H1 (cell line): ENCODE measurements at regions not wholly inside any gene's neighbourhood (a gene's known extent, or its start where the extent isn't known, plus 50 kb on each side); places are given as distances from the start of the nearest gene placed in this dataset.

Experiments used
- CBX5 ChIP-seq: fragments of 300-800, 300-1000 bp; sonication (generic); IDR thresholded peaks from 2 replicates; pipeline ENCODE4 v1.7.1; 2016; ENCODE audit warnings: antibody characterized with exemption, low read length, low read depth
- CEBPB ChIP-seq: IDR thresholded peaks from 2 replicates; pipeline ENCODE4 v1.6.1; 2012; ENCODE audit warnings: low read depth, low read length
- EP300 ChIP-seq, 2 experiments: IDR thresholded peaks; 1 replicate in 1 of 2; 2 replicates in 1 of 2; pipeline ENCODE4 v1.6.1; 2011 to 2012; ENCODE audit warnings: low read depth in 2 of 2, low read length in 2 of 2, mild to moderate bottlenecking in 2 of 2, borderline replicate concordance in 1 of 2, inconsistent platforms in 1 of 2, moderate library complexity in 1 of 2
- EZH2 ChIP-seq: fragments of 200-600 bp; sonication (generic); IDR thresholded peaks from 2 replicates; pipeline ENCODE4 v1.7.1; 2012; ENCODE audit warnings: low read depth, mild to moderate bottlenecking, moderate library complexity, low read length, inconsistent platforms; ENCODE audit not compliant: severe bottlenecking
- POLR2A ChIP-seq, 2 experiments: IDR thresholded peaks; 1 replicate in 1 of 2; 2 replicates in 1 of 2; pipeline ENCODE4 v1.6.1; 2011; ENCODE audit warnings: low read depth in 2 of 2, low read length in 2 of 2, mild to moderate bottlenecking in 2 of 2; ENCODE audit errors: control extremely low read depth in 1 of 2
- RXRA ChIP-seq: IDR thresholded peaks from 2 replicates; pipeline ENCODE4 v1.6.1; 2011; ENCODE audit warnings: low read depth, mild to moderate bottlenecking, low read length, moderate library complexity; ENCODE audit not compliant: insufficient read depth
- TF ChIP-seq, protein P1 (sequence below), 3 experiments: IDR thresholded peaks; 1 replicate in 2 of 3; 2 replicates in 1 of 3; pipeline versions ENCODE4 v1.5.1 to v1.6.1; 2011; ENCODE audit warnings: low read length in 3 of 3, mild to moderate bottlenecking in 3 of 3, inconsistent platforms in 2 of 3, low read depth in 1 of 3, moderate library complexity in 1 of 3; ENCODE audit not compliant: insufficient read depth in 1 of 3; ENCODE audit errors: control extremely low read depth in 1 of 3
- TF ChIP-seq, protein P2 (sequence below): IDR thresholded peaks from 2 replicates; pipeline ENCODE4 v1.6.1; 2012; ENCODE audit warnings: low read length, inconsistent platforms
- TF ChIP-seq, protein P3 (sequence below): IDR thresholded peaks from 2 replicates; pipeline ENCODE4 v1.6.1; 2011; ENCODE audit warnings: low read depth, mild to moderate bottlenecking, low read length; ENCODE audit not compliant: insufficient read depth
- TF ChIP-seq, protein P4 (sequence below): IDR thresholded peaks from 2 replicates; pipeline ENCODE4 v1.6.1; 2012; ENCODE audit warnings: inconsistent platforms

DNA sequence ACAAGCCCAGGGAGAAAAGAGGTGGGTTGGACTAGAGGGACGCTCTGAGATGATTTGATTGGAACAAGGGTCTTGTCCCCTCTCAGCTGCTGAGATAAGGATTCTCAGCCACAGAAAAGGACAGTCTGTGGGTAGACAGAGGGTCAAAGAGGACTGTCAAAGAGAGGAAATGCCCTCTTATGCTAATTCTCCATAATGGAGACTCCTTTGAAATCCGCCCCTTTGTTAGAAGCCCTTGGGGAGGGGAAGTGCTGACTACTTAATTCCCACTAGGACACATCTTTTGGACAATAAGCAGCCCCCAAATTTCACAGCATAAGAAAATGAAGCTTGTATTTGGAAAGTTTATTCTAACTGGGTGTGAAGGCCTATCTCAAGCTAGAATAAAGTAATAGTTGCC lies 176.6 kb downstream of the KTN1 start:
- no peak for TF ChIP-seq POLR2A (IDR thresholded peaks at IDR 0.05; ENCODE audit: control extremely low read depth in 1 of 2, low read depth in 2 of 2, low read length in 2 of 2)
- no peak for TF ChIP-seq EP300 (IDR thresholded peaks at IDR 0.05; ENCODE audit: borderline replicate concordance in 1 of 2, low read depth in 2 of 2, low read length in 2 of 2)
- TF ChIP-seq, protein P1, sequence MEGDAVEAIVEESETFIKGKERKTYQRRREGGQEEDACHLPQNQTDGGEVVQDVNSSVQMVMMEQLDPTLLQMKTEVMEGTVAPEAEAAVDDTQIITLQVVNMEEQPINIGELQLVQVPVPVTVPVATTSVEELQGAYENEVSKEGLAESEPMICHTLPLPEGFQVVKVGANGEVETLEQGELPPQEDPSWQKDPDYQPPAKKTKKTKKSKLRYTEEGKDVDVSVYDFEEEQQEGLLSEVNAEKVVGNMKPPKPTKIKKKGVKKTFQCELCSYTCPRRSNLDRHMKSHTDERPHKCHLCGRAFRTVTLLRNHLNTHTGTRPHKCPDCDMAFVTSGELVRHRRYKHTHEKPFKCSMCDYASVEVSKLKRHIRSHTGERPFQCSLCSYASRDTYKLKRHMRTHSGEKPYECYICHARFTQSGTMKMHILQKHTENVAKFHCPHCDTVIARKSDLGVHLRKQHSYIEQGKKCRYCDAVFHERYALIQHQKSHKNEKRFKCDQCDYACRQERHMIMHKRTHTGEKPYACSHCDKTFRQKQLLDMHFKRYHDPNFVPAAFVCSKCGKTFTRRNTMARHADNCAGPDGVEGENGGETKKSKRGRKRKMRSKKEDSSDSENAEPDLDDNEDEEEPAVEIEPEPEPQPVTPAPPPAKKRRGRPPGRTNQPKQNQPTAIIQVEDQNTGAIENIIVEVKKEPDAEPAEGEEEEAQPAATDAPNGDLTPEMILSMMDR (IDR thresholded peaks at IDR 0.05; ENCODE audit: control extremely low read depth in 1 of 3, insufficient read depth in 1 of 3, low read depth in 1 of 3, low read length in 3 of 3) = no peak
- TF ChIP-seq RXRA = no peak
- no peak for TF ChIP-seq CBX5
- TF ChIP-seq, protein P2, sequence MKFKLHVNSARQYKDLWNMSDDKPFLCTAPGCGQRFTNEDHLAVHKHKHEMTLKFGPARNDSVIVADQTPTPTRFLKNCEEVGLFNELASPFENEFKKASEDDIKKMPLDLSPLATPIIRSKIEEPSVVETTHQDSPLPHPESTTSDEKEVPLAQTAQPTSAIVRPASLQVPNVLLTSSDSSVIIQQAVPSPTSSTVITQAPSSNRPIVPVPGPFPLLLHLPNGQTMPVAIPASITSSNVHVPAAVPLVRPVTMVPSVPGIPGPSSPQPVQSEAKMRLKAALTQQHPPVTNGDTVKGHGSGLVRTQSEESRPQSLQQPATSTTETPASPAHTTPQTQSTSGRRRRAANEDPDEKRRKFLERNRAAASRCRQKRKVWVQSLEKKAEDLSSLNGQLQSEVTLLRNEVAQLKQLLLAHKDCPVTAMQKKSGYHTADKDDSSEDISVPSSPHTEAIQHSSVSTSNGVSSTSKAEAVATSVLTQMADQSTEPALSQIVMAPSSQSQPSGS = no peak
- TF ChIP-seq, protein P3, sequence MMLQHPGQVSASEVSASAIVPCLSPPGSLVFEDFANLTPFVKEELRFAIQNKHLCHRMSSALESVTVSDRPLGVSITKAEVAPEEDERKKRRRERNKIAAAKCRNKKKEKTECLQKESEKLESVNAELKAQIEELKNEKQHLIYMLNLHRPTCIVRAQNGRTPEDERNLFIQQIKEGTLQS = no peak
- TF ChIP-seq, protein P4, sequence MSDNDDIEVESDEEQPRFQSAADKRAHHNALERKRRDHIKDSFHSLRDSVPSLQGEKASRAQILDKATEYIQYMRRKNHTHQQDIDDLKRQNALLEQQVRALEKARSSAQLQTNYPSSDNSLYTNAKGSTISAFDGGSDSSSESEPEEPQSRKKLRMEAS = no peak
- no peak for TF ChIP-seq CEBPB
- no peak for TF ChIP-seq EZH2
